MM.1S (cell line): ENCODE measurements at regions not wholly inside any gene's neighbourhood (a gene's known extent, or its start where the extent isn't known, plus 50 kb on each side); places are given as distances from the start of the nearest gene placed in this dataset.

Experiments used
- DNase-seq: peaks from one replicate; pipeline ENCODE4 v3.0.0-alpha.2; 2015
- H2AFZ ChIP-seq: fragments of 300-600 bp; sonication (generic); 2 replicates; pipeline ENCODE4 v1.6.0; 2016; ENCODE audit warnings: antibody characterized with exemption, low read length
- H3F3A ChIP-seq: fragments of 300-600 bp; sonication (generic); 2 replicates; pipeline ENCODE4 v1.6.1; 2016; ENCODE audit warnings: mild to moderate bottlenecking, antibody characterized with exemption, low read length, moderate library complexity, mixed read lengths; ENCODE audit not compliant: insufficient read depth
- H3K27ac ChIP-seq: fragments of 300-600 bp; sonication (generic); 2 replicates; pipeline ENCODE4 v1.5.1; 2016; ENCODE audit warnings: mild to moderate bottlenecking, low read length
- H3K27me3 ChIP-seq: fragments of 300-600 bp; sonication (generic); replicated peaks from 2 replicates; pipeline ENCODE4 v1.6.0; 2016; ENCODE audit warnings: low read length; ENCODE audit not compliant: insufficient read depth
- H3K36me3 ChIP-seq: fragments of 300-600 bp; sonication (generic); replicated peaks from 2 replicates; pipeline ENCODE4 v1.6.1; 2016; ENCODE audit warnings: mild to moderate bottlenecking, low read length, mixed read lengths; ENCODE audit not compliant: insufficient read depth
- H3K4me1 ChIP-seq: fragments of 300-600 bp; sonication (generic); 2 replicates; pipeline ENCODE4 v1.6.1; 2016; ENCODE audit warnings: low read length, mixed read lengths
- H3K4me2 ChIP-seq: fragments of 300-600 bp; sonication (generic); 2 replicates; pipeline ENCODE4 v1.6.0; 2016; ENCODE audit warnings: low read depth, low read length
- H3K4me3 ChIP-seq: fragments of 300-600 bp; sonication (generic); 2 replicates; pipeline ENCODE4 v1.5.1; 2016; ENCODE audit warnings: low read length, mixed read lengths
- H3K79me2 ChIP-seq: fragments of 300-600 bp; sonication (generic); 2 replicates; pipeline ENCODE4 v1.6.1; 2016; ENCODE audit warnings: mixed run types, low read length, mixed read lengths
- H3K9ac ChIP-seq: fragments of 300-600 bp; sonication (generic); 2 replicates; pipeline ENCODE4 v1.6.1; 2016; ENCODE audit warnings: low read length, mixed read lengths
- H3K9me2 ChIP-seq: fragments of 300-600 bp; sonication (generic); replicated peaks from 2 replicates; pipeline ENCODE4 v1.6.1; 2016; ENCODE audit warnings: mild to moderate bottlenecking, low read length, mixed read lengths; ENCODE audit not compliant: insufficient read depth
- H3K9me3 ChIP-seq: fragments of 300-600 bp; sonication (generic); replicated peaks from 2 replicates; pipeline ENCODE4 v1.6.1; 2016; ENCODE audit warnings: mild to moderate bottlenecking, low read length, mixed read lengths; ENCODE audit not compliant: insufficient read depth
- H4K20me1 ChIP-seq: fragments of 300-600 bp; sonication (generic); 2 replicates; pipeline ENCODE4 v1.6.1; 2016; ENCODE audit warnings: mild to moderate bottlenecking, low read length, moderate library complexity, mixed read lengths; ENCODE audit not compliant: insufficient read depth
- EZH2 ChIP-seq: fragments of 300-600 bp; sonication (generic); optimal IDR thresholded peaks from 2 replicates; pipeline ENCODE3; 2017; ENCODE audit warnings: low read depth, mild to moderate bottlenecking, antibody characterized with exemption, low read length, mixed read lengths
- EZH2phosphoT487 ChIP-seq: fragments of 300-600 bp; sonication (generic); IDR thresholded peaks from 2 replicates; pipeline ENCODE4 v1.6.1; 2018; ENCODE audit warnings: antibody characterized with exemption, low read length
- TF ChIP-seq, protein P1 (sequence below): fragments of 300-600 bp; sonication (generic); IDR thresholded peaks from 2 replicates; pipeline ENCODE4 v1.5.1; 2016; ENCODE audit warnings: antibody characterized with exemption, low read length, mixed read lengths

DNA sequence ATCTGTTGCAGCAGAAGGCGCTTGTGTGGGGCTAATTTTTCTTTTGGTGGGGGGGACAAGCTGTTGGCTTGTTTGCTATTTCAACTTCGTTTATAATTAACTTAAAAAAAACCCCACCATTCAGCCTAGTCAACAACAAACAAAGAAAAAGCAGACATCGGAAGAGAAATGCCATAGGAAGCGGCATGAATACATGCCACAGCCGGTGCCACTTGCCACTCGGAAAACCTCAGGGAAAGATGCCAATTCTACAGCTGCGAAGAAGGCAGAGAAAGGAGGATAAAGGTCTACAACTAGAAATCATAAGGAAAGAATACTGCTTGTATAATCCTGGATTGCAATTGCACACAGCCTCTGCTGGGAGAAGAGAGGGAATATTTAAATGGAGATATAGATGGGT, 254.4 kb upstream of the PMFBP1 start:
- Histone ChIP-seq H3K27ac (no peak overlapping the region), H3K9me2 (no peaks in the 10 kb centered on the region), H3K4me2 (no peak overlapping the region), H3K36me3 (no peaks in the 10 kb centered on the region), H3K4me3 (no peak overlapping the region), H3K79me2 (no peaks in the 10 kb centered on the region), H3K4me1 (no peaks in the 10 kb centered on the region), H3F3A (no peaks in the 10 kb centered on the region), H3K9me3 (no peaks in the 10 kb centered on the region), H3K27me3 (no peaks in the 10 kb centered on the region), H3K9ac (no peak overlapping the region), H4K20me1 (no peaks in the 10 kb centered on the region), H2AFZ (no peak overlapping the region)
- TF ChIP-seq, protein P1, sequence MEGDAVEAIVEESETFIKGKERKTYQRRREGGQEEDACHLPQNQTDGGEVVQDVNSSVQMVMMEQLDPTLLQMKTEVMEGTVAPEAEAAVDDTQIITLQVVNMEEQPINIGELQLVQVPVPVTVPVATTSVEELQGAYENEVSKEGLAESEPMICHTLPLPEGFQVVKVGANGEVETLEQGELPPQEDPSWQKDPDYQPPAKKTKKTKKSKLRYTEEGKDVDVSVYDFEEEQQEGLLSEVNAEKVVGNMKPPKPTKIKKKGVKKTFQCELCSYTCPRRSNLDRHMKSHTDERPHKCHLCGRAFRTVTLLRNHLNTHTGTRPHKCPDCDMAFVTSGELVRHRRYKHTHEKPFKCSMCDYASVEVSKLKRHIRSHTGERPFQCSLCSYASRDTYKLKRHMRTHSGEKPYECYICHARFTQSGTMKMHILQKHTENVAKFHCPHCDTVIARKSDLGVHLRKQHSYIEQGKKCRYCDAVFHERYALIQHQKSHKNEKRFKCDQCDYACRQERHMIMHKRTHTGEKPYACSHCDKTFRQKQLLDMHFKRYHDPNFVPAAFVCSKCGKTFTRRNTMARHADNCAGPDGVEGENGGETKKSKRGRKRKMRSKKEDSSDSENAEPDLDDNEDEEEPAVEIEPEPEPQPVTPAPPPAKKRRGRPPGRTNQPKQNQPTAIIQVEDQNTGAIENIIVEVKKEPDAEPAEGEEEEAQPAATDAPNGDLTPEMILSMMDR, result no peak
- TF ChIP-seq EZH2phosphoT487, result no peak
- TF ChIP-seq EZH2, result no peak
- DNase-seq, result no peak

DNA sequence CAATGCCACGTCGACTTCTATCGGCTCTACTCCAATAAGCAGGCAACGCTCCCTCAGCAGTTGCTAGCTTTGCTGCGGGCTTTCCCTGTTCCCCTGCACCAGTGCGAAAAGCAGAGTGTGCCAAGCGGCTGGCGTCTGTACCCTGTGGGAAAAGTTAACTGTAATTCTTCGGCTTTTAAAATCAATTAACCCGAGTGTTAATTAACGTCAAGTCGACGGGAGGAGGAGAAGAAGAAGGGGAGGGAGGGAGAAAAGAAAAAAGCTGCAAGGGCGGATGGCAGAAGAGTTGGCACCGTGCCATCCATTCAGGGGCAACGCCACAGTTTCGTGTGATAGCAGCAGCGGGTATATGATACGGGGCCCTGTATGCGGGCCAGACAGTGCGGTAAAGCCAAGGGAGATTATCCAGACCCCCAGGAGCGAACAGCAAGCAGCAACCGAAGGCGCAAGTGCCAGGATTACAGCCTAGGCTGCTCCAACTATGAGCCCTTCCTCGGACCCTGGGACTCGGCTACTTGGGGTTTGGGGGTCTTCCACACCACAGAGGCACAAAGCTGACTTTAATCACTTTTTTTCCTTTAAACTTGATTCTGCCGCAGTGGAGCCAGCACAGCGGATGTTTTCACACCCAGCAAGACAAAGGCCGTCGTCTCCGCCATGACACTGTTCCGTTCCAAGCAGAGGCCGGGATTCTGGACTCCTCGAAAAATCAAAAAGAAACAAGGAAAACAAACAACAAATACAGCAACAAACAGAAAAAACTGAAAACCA, 253.8 kb upstream of the PMFBP1 start:
- H3K36me3 ChIP-seq, result no peaks in the 10 kb centered on the region
- H3K9me3 ChIP-seq, result no peaks in the 10 kb centered on the region
- TF ChIP-seq, protein P1, result no peak
- no peak for TF ChIP-seq EZH2phosphoT487
- TF ChIP-seq EZH2, result no peak
- H3K27ac ChIP-seq, result no peak overlapping the region
- H3K9ac ChIP-seq, result no peak overlapping the region
- no peaks in the 10 kb centered on the region for H3F3A ChIP-seq
- no peaks in the 10 kb centered on the region for H3K27me3 ChIP-seq
- no peaks in the 10 kb centered on the region for H3K4me1 ChIP-seq
- DNase-seq, result no peak
- H3K4me2 ChIP-seq, result no peak overlapping the region
- H3K79me2 ChIP-seq, result no peaks in the 10 kb centered on the region
- H4K20me1 ChIP-seq, result no peaks in the 10 kb centered on the region
- H3K9me2 ChIP-seq, result no peaks in the 10 kb centered on the region
- H3K4me3 ChIP-seq, result no peak overlapping the region
- no peak overlapping the region for H2AFZ ChIP-seq

DNA sequence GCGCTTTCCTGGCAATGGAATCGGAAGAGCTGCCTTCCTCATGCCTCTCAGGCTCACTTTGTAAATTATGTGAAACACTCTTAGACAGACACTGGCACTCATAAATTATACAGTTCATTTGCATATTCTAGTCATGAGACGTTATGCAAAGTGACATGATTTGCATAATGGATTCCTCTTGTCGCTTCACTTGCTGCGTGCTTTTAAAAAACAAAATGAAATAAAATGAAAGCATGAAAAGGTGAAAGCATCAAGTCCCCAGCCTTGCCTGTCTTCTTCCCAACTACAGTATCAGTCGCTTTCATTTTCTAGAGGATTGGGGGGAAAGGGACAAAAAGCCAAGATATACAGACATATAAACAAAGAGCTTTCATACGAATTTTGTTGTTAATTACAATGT, 252.8 kb upstream of the PMFBP1 start:
- no peak overlapping the region for H3K4me3 ChIP-seq
- TF ChIP-seq EZH2 (no peak), EZH2phosphoT487 (no peak)
- TF ChIP-seq, protein P1, result no peak
- H3K9me3 ChIP-seq, result no peaks in the 10 kb centered on the region
- H3K4me2 ChIP-seq, result no peak overlapping the region
- H3K79me2 ChIP-seq, result no peaks in the 10 kb centered on the region
- no peaks in the 10 kb centered on the region for H3F3A ChIP-seq
- no peaks in the 10 kb centered on the region for H3K4me1 ChIP-seq
- no peak overlapping the region for H2AFZ ChIP-seq
- H3K27me3 ChIP-seq, result no peaks in the 10 kb centered on the region
- H3K9me2 ChIP-seq, result no peaks in the 10 kb centered on the region
- H3K36me3 ChIP-seq, result no peaks in the 10 kb centered on the region
- no peak overlapping the region for H3K9ac ChIP-seq
- H4K20me1 ChIP-seq, result no peaks in the 10 kb centered on the region
- no peak overlapping the region for H3K27ac ChIP-seq
- DNase-seq, result no peak
